ENCODE measurements at regions not wholly inside any gene's neighbourhood (a gene's known extent, or its start where the extent isn't known, plus 50 kb on each side); places are given as distances from the start of the nearest gene placed in this dataset.
A peak's percentile ranks its signal among the peaks of the same experiment; 100 is the strongest.

GRCh38 chr14:31943861-31944255 is 133.2 kb upstream of the ARHGAP5 start:
- DNase-seq (ENCODE audit: low spot score), result no peak

GRCh38 chr14:31944256-31945073 is 132.6 kb upstream of the ARHGAP5 start:
- DNase-seq (ENCODE audit: low spot score), result no peak

- DNase-seq (ENCODE audit: low spot score), result no peak
These were observed 132.0 kb upstream of the ARHGAP5 start for GRCh38 chr14:31945074-31945613.

- no peak for DNase-seq (ENCODE audit: low spot score)
These were observed 131.4 kb upstream of the ARHGAP5 start for GRCh38 chr14:31945701-31946100.

- no peak for DNase-seq (ENCODE audit: low spot score)
These were observed 130.0 kb upstream of the ARHGAP5 start for GRCh38 chr14:31947076-31947475.

GRCh38 chr14:31947680-31948595 is 129.2 kb upstream of the ARHGAP5 start:
- no peak for DNase-seq (ENCODE audit: low spot score)

GRCh38 chr14:31949709-31950108 is 127.4 kb upstream of the ARHGAP5 start:
- no peak for DNase-seq (ENCODE audit: low spot score)

GRCh38 chr14:31950331-31950730 is 126.8 kb upstream of the ARHGAP5 start:
- no peak for DNase-seq (ENCODE audit: low spot score)

GRCh38 chr14:31950764-31951637 is 126.1 kb upstream of the ARHGAP5 start:
- peak; percentile 67 for DNase-seq (ENCODE audit: low spot score)

GRCh38 chr14:31951638-31951964 is 125.5 kb upstream of the ARHGAP5 start:
- no peak for DNase-seq (ENCODE audit: low spot score)

GRCh38 chr14:31952573-31952972 is 124.5 kb upstream of the ARHGAP5 start:
- no peak for DNase-seq (ENCODE audit: low spot score)

- no peak for DNase-seq (ENCODE audit: low spot score)
These were observed 123.9 kb upstream of the ARHGAP5 start for GRCh38 chr14:31953210-31953609.

GRCh38 chr14:31954991-31955390 is 122.1 kb upstream of the ARHGAP5 start:
- no peak for DNase-seq (ENCODE audit: low spot score)

- no peak for DNase-seq (ENCODE audit: low spot score)
These were observed 121.0 kb upstream of the ARHGAP5 start for GRCh38 chr14:31955936-31956579.

GRCh38 chr14:31957565-31957964 is 119.5 kb upstream of the ARHGAP5 start:
- no peak for DNase-seq (ENCODE audit: low spot score)

GRCh38 chr14:31960039-31960438 is 117.1 kb upstream of the ARHGAP5 start:
- no peak for DNase-seq (ENCODE audit: low spot score)

- DNase-seq (ENCODE audit: low spot score), result peak; percentile 61
These were observed 115.2 kb upstream of the ARHGAP5 start for GRCh38 chr14:31961896-31962295.

GRCh38 chr14:31962920-31963319 is 114.2 kb upstream of the ARHGAP5 start:
- DNase-seq (ENCODE audit: low spot score), result no peak

GRCh38 chr14:31963587-31963986 is 113.5 kb upstream of the ARHGAP5 start:
- no peak for DNase-seq (ENCODE audit: low spot score)

GRCh38 chr14:31964490-31964889 is 112.6 kb upstream of the ARHGAP5 start:
- no peak for DNase-seq (ENCODE audit: low spot score)
